ENCODE measurements at regions not wholly inside any gene's neighbourhood (a gene's known extent, or its start where the extent isn't known, plus 50 kb on each side); places are given as distances from the start of the nearest gene placed in this dataset.

DNA sequence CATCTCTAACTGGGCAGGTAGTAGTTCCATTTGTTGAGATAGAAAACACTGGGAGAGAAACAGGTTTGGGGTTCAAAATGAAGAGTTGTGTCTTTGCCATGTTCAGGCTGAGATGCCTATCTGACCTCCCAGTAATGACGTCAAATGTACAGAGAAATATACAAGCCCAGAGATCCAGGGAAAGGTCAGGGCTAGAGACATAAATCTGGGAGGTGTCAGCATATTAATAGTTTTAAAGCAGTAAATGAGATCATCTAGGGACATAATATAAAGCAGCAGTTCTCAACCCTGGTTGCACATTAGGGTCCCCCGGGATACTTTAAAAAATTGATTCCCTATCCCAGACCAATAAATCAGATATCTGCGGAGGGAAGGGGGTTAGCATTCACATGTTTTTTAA, 501.5 kb downstream of the UQCRFS1 start:
- H3K4me1 Mint-ChIP-seq = no peaks in the 10 kb centered on the region
- ATAC-seq (ENCODE audit: low read depth in 2 of 2) = no peak

DNA sequence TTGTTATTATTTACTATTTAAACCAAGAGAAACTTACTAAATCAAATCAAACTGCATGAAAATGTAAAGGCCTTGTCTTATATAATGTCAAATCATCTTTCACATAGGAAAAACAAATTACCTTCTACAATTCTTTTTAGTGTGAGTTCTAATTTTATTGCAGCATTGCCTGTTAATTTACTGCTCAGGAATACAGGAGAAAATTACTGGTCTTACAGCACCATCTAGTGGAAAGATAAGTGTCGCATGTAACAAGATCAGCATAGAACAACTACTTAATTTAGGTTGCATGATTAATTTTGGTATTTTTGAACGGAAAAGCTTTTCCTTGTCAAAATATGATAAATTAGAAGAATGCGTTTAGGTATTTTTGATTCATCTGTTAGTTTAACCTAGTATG, 502.7 kb downstream of the UQCRFS1 start:
- Mint-ChIP-seq H3K27ac (no peak overlapping the region), H3K4me3 (no peak overlapping the region), H3K9me3 (peaks cover 0 to 1% (median 0%) of the 10 kb centered on the region in 7 donors), H3K4me1 (no peaks in the 10 kb centered on the region), H3K27me3 (no peaks in the 10 kb centered on the region), H3K36me3 (no peaks in the 10 kb centered on the region)
- H3K4me3 ChIP-seq (ENCODE audit: low read depth, low read length) = no peak overlapping the region
- no peaks in the 10 kb centered on the region for H3K27me3 ChIP-seq (ENCODE audit: control insufficient read depth, insufficient read depth, low read length)
- no peaks in the 10 kb centered on the region for H3K36me3 ChIP-seq (ENCODE audit: control insufficient read depth, insufficient read depth, low read length)
- ATAC-seq (ENCODE audit: low read depth in 2 of 2) (no peak), DNase-seq (peak in 2 of 3 donors; percentile 39 to 62)
- H3K9me3 ChIP-seq (ENCODE audit: control insufficient read depth in 2 of 2, low read length in 2 of 2) = no peaks in the 10 kb centered on the region
- H3K4me1 ChIP-seq (ENCODE audit: control insufficient read depth, insufficient read depth, low read length, poor library complexity, severe bottlenecking) = no peaks in the 10 kb centered on the region
- H3K27ac ChIP-seq (ENCODE audit: insufficient read depth, low read length, poor library complexity, severe bottlenecking) = no peak overlapping the region

More for the DNA sequence above, 501.5 kb downstream of the UQCRFS1 start:
- Histone ChIP-seq H3K36me3 (ENCODE audit: control insufficient read depth, insufficient read depth, low read length) (no peaks in the 10 kb centered on the region), H3K9me3 (ENCODE audit: control insufficient read depth in 2 of 2, low read length in 2 of 2) (no peaks in the 10 kb centered on the region), H3K27ac (ENCODE audit: insufficient read depth, low read length, poor library complexity, severe bottlenecking) (no peak overlapping the region), H3K27me3 (ENCODE audit: control insufficient read depth, insufficient read depth, low read length) (no peaks in the 10 kb centered on the region), H3K4me3 (ENCODE audit: low read depth, low read length) (no peak overlapping the region), H3K4me1 (ENCODE audit: control insufficient read depth, insufficient read depth, low read length, poor library complexity, severe bottlenecking) (no peaks in the 10 kb centered on the region)
- Mint-ChIP-seq H3K27ac (no peak overlapping the region), H3K27me3 (no peaks in the 10 kb centered on the region), H3K36me3 (no peaks in the 10 kb centered on the region), H3K4me3 (no peak overlapping the region), H3K9me3 (peaks cover 0 to 3% (median 0%) of the 10 kb centered on the region in 7 donors)
- no peak for DNase-seq

DNA sequence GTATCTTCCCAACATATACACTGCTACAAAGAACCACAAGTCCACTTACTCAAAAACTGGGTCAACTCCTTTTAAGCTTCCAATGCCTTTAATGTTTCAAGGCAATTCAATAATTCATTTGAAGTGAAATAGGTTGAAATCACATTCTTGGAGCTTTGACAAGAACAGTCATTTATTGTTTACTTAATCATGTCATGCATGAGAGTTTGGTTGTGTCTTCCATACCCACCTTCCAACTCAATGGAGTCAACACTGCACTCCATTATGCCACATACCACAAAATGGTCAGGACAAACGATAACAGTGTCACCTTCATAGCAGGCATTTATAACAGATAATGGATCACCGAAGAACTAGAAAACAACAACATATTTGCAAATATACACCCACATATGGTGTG, 506.3 kb downstream of the UQCRFS1 start:
- DNase-seq (no peak), ATAC-seq (ENCODE audit: low read depth in 2 of 2) (no peak)
- Histone ChIP-seq H3K36me3 (ENCODE audit: control insufficient read depth, insufficient read depth, low read length) (no peaks in the 10 kb centered on the region), H3K4me3 (ENCODE audit: low read depth, low read length) (no peak overlapping the region), H3K4me1 (ENCODE audit: control insufficient read depth, insufficient read depth, low read length, poor library complexity, severe bottlenecking) (no peaks in the 10 kb centered on the region), H3K9me3 (ENCODE audit: control insufficient read depth in 2 of 2, low read length in 2 of 2) (no peaks in the 10 kb centered on the region), H3K27ac (ENCODE audit: insufficient read depth, low read length, poor library complexity, severe bottlenecking) (no peak overlapping the region), H3K27me3 (ENCODE audit: control insufficient read depth, insufficient read depth, low read length) (no peaks in the 10 kb centered on the region)
- Mint-ChIP-seq H3K27ac (no peak overlapping the region), H3K4me1 (no peaks in the 10 kb centered on the region), H3K27me3 (peaks cover 4% of the 10 kb centered on the region), H3K9me3 (no peaks in the 10 kb centered on the region), H3K36me3 (no peaks in the 10 kb centered on the region), H3K4me3 (no peak overlapping the region)

DNA sequence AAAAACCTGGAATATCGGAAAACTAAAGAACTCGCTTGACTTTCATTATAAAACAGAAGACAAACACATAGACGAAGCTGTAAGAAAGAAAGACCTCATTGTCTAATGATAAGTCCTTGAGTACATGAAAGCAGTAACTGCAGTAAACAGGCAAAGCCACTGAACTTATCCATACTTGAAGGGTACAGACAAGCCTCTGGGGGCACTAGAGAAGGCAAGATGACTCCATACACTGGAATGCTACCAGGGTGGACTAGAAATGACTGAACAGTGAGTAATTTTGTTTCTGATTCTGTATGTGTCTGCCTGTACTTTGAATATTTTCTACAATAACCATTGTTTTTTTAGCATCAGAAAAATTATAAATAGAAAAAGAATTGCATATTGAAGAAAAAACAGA, 507.9 kb downstream of the UQCRFS1 start:
- no peaks in the 10 kb centered on the region for H3K27me3 ChIP-seq (ENCODE audit: control insufficient read depth, insufficient read depth, low read length)
- no peaks in the 10 kb centered on the region for H3K9me3 ChIP-seq (ENCODE audit: control insufficient read depth in 2 of 2, low read length in 2 of 2)
- Mint-ChIP-seq H3K27ac (no peak overlapping the region), H3K4me1 (no peaks in the 10 kb centered on the region), H3K9me3 (peaks cover 0 to 2% (median 0%) of the 10 kb centered on the region in 7 donors), H3K36me3 (no peaks in the 10 kb centered on the region), H3K4me3 (no peak overlapping the region), H3K27me3 (peaks cover 4% of the 10 kb centered on the region)
- no peak overlapping the region for H3K27ac ChIP-seq (ENCODE audit: insufficient read depth, low read length, poor library complexity, severe bottlenecking)
- DNase-seq = no peak
- H3K4me3 ChIP-seq (ENCODE audit: low read depth, low read length) = no peak overlapping the region
- no peaks in the 10 kb centered on the region for H3K36me3 ChIP-seq (ENCODE audit: control insufficient read depth, insufficient read depth, low read length)
- no peaks in the 10 kb centered on the region for H3K4me1 ChIP-seq (ENCODE audit: control insufficient read depth, insufficient read depth, low read length, poor library complexity, severe bottlenecking)
- no peak for ATAC-seq (ENCODE audit: low read depth in 2 of 2)

DNA sequence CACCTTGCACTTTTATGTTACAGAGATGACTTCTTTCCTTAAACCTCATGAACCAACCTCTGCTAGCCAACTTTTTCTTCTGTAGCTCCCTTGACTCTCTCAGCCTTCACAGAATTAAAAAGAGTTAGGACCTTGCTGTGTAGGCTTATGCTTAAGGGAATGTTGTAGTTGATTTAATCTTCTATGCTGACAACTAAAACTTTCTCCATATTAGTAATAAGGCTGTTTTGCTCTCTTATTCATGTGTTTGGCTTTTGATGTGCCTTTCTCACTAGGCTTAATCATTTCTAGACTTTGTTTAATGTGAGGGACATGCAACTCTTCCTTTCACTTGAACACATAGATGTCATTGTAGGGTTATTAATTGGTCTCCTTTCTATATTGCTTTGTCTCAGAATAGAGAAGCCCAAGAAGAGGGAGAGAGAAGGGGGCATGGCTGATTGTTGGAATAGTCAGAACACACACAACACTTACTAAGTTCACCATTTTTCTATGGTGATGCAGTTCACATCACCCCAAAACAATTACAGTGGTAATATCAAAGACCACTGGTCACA, 509.5 kb downstream of the UQCRFS1 start:
- H3K36me3 Mint-ChIP-seq = no peaks in the 10 kb centered on the region
- DNase-seq (no peak), ATAC-seq (ENCODE audit: low read depth in 2 of 2) (no peak)
- H3K27ac Mint-ChIP-seq = no peak overlapping the region
- no peaks in the 10 kb centered on the region for H3K4me1 Mint-ChIP-seq
- no peaks in the 10 kb centered on the region for H3K4me1 ChIP-seq (ENCODE audit: control insufficient read depth, insufficient read depth, low read length, poor library complexity, severe bottlenecking)
- no peaks in the 10 kb centered on the region for H3K27me3 ChIP-seq (ENCODE audit: control insufficient read depth, insufficient read depth, low read length)
- H3K9me3 ChIP-seq (ENCODE audit: control insufficient read depth in 2 of 2, low read length in 2 of 2) = no peaks in the 10 kb centered on the region
- H3K27me3 Mint-ChIP-seq = peaks cover 4% of the 10 kb centered on the region
- H3K4me3 ChIP-seq (ENCODE audit: low read depth, low read length) = no peak overlapping the region
- no peak overlapping the region for H3K4me3 Mint-ChIP-seq
- no peak overlapping the region for H3K27ac ChIP-seq (ENCODE audit: insufficient read depth, low read length, poor library complexity, severe bottlenecking)
- peaks cover 0 to 2% (median 0%) of the 10 kb centered on the region in 7 donors for H3K9me3 Mint-ChIP-seq
- H3K36me3 ChIP-seq (ENCODE audit: control insufficient read depth, insufficient read depth, low read length) = no peaks in the 10 kb centered on the region

DNA sequence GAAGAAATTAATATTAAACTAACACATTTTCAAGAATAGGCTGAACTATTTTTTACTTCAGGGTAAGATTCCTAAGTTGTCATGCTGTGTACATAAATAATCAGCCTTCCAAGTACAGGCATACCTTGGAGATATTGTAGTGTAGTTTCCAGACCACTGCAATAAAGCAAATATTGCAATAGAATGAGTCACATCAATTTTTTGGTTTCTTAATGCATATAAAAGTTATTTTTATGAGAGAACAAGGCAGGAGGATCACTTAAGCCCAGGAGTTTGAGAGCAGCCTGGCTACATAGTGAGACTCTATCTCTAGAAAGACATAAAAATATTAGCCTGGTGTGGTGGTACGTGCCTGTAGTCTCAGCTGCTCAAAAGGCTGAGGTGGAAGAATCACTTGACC, 511.5 kb downstream of the UQCRFS1 start:
- Histone ChIP-seq H3K9me3 (ENCODE audit: control insufficient read depth in 2 of 2, low read length in 2 of 2) (no peaks in the 10 kb centered on the region), H3K4me1 (ENCODE audit: control insufficient read depth, insufficient read depth, low read length, poor library complexity, severe bottlenecking) (no peaks in the 10 kb centered on the region), H3K27ac (ENCODE audit: insufficient read depth, low read length, poor library complexity, severe bottlenecking) (no peak overlapping the region), H3K4me3 (ENCODE audit: low read depth, low read length) (no peak overlapping the region), H3K36me3 (ENCODE audit: control insufficient read depth, insufficient read depth, low read length) (no peaks in the 10 kb centered on the region), H3K27me3 (ENCODE audit: control insufficient read depth, insufficient read depth, low read length) (no peaks in the 10 kb centered on the region)
- H3K4me1 Mint-ChIP-seq = no peaks in the 10 kb centered on the region
- DNase-seq = no peak
- peaks cover 4% of the 10 kb centered on the region for H3K27me3 Mint-ChIP-seq
- H3K36me3 Mint-ChIP-seq = no peaks in the 10 kb centered on the region
- no peak for ATAC-seq (ENCODE audit: low read depth in 2 of 2)
- no peak overlapping the region for H3K4me3 Mint-ChIP-seq
- peaks cover 0 to 2% (median 0%) of the 10 kb centered on the region in 7 donors for H3K9me3 Mint-ChIP-seq
- H3K27ac Mint-ChIP-seq = no peak overlapping the region

DNA sequence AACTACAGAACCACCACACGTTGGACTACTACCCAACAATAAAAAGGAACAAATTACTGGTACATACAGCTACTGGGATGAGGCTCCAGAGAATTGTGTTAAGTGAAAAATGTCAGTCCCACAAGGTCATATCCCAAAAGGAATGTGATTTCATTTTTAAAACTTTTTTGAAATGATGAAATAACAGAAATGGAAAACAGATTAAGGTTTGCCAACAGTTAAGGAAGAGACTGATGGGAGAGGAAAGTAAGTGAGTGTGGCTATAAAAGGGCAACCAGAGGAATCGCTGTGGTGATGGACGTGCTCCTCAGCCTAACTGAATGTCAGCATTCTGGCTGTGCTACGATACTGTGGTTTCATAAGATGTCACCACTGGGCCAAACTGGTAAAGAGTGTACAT, 512.8 kb downstream of the UQCRFS1 start:
- Mint-ChIP-seq H3K4me1 (no peaks in the 10 kb centered on the region), H3K27me3 (peaks cover 4% of the 10 kb centered on the region), H3K36me3 (no peaks in the 10 kb centered on the region), H3K4me3 (no peak overlapping the region), H3K27ac (no peak overlapping the region), H3K9me3 (peaks cover 0 to 5% (median 0%) of the 10 kb centered on the region in 7 donors)
- Histone ChIP-seq H3K9me3 (ENCODE audit: control insufficient read depth in 2 of 2, low read length in 2 of 2) (no peaks in the 10 kb centered on the region), H3K27ac (ENCODE audit: insufficient read depth, low read length, poor library complexity, severe bottlenecking) (no peak overlapping the region), H3K4me3 (ENCODE audit: low read depth, low read length) (no peak overlapping the region), H3K36me3 (ENCODE audit: control insufficient read depth, insufficient read depth, low read length) (no peaks in the 10 kb centered on the region), H3K4me1 (ENCODE audit: control insufficient read depth, insufficient read depth, low read length, poor library complexity, severe bottlenecking) (no peaks in the 10 kb centered on the region), H3K27me3 (ENCODE audit: control insufficient read depth, insufficient read depth, low read length) (no peaks in the 10 kb centered on the region)
- no peak for ATAC-seq (ENCODE audit: low read depth in 2 of 2)
- DNase-seq = no peak

DNA sequence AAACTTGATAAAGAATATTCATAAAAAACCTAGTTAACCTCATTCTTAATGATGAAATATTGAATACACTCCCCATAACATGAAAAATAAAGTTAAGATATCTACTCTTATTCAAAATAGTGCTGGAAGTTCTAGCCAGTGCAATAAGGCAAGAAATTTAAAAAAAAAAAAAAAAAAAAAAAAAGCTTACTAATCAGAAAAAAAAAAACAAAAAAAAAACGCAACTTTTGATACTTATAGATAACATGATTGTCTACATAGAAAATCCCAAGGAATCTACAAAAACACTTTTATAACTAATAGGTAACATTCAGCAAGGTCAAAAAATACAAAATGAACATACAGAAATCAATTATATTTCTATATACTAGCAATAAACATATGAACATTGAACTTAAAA, 515.6 kb downstream of the UQCRFS1 start:
- no peak overlapping the region for H3K27ac ChIP-seq (ENCODE audit: insufficient read depth, low read length, poor library complexity, severe bottlenecking)
- no peaks in the 10 kb centered on the region for H3K4me1 Mint-ChIP-seq
- DNase-seq = no peak
- no peaks in the 10 kb centered on the region for H3K4me1 ChIP-seq (ENCODE audit: control insufficient read depth, insufficient read depth, low read length, poor library complexity, severe bottlenecking)
- H3K27me3 ChIP-seq (ENCODE audit: control insufficient read depth, insufficient read depth, low read length) = no peaks in the 10 kb centered on the region
- no peak overlapping the region for H3K4me3 ChIP-seq (ENCODE audit: low read depth, low read length)
- H3K9me3 Mint-ChIP-seq = peaks cover 0 to 5% (median 0%) of the 10 kb centered on the region in 7 donors
- no peaks in the 10 kb centered on the region for H3K36me3 ChIP-seq (ENCODE audit: control insufficient read depth, insufficient read depth, low read length)
- no peak overlapping the region for H3K4me3 Mint-ChIP-seq
- H3K36me3 Mint-ChIP-seq = no peaks in the 10 kb centered on the region
- no peaks in the 10 kb centered on the region for H3K9me3 ChIP-seq (ENCODE audit: control insufficient read depth in 2 of 2, low read length in 2 of 2)
- no peak for ATAC-seq (ENCODE audit: low read depth in 2 of 2)
- no peaks in the 10 kb centered on the region for H3K27me3 Mint-ChIP-seq
- H3K27ac Mint-ChIP-seq = no peak overlapping the region

All from CD4-positive, CD25-positive, alpha-beta regulatory T cell (primary cell).